ENCODE measurements at regions not wholly inside any gene's neighbourhood (a gene's known extent, or its start where the extent isn't known, plus 50 kb on each side); places are given as distances from the start of the nearest gene placed in this dataset.
"Not testable (repeated sequence)": the region's sequence is repeated elsewhere in the genome, so short reads cannot be mapped to it uniquely, and the experiment has no call there.

DNA sequence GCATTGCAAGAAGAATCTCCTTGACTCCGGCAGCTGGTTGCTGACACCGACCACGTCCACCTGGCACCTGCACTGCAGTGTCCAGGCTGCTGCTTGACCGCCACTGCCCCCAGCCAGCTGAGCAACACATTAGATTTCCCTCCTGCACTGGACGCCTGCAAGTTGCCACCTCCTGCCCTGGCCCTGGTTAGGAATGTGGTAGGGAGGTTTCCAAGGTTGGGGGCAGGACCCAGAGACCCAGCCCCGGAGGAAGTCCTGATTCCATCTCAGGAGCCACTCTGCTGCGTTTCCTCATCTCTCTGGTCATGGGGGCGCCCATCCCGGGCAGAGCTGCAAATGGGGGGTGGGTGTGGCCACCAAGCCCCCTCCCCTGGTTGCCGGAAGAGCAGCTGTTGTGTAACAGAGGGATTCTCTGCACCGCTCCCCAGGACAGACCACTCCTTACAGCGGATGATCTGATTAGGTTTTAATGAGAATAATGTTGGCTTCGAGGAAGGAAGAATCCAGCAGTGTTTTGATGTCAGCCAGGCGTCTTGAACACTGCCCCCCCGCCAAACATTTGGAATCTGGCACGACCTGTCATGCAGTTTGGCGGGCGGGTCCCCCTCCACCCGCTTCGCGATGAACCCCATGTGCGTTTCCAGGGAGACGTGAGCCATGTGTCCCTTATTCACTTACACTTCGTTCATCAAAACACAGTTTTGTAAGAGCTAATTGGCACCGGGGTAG lies 205.1 kb downstream of the NPIPB11 start:
- in situ Hi-C loops (cut with HindIII; ENCODE audit: low sequenced_read_pairs) = not testable (repeated sequence)
- DNase-seq (ENCODE audit: low spot score) = peak; percentile 15

DNA sequence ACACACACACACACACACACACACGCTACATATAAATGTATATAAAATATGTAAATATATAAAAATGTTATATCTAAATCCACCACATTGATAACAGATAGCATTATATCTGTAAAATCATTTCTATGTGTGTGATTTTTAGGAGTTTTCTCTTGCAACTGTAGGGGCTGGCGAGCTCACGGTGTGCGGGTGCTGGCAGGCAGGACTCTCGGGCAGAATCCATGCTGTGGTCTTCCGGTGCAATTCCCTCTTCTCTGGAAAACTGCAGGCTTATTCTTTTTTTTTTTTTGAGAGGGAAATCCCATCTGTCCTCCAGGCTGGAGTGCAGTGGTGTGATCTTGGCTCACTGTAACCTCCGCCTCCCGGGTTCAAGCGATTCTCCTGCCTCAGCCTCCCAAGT lies 205.8 kb downstream of the NPIPB11 start:
- DNase-seq (ENCODE audit: low spot score); in situ Hi-C loops (cut with HindIII; ENCODE audit: low sequenced_read_pairs): not testable (repeated sequence)

DNA sequence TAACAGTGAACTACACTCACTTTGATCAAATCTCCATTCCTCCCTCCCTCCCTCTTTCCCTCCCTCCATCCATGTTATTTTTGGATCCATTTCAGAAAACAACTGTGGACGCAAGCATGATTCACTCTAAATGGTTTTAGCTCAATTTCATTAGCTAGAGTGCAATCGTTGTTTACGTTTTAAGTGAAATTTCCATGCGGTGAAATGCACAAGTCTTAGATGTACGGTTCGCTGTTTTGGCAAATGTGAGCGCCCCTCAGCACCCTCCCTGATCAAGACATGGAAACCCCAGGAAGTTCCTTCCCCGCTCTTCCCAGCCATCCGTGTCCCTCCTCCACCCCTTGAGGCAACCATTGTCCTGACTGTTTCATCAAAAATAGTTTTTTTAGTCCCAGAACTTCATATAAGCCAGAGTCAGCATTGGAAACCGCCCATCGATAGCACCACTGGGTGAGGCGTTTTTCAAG lies 206.3 kb downstream of the NPIPB11 start:
- in situ Hi-C loops (cut with HindIII; ENCODE audit: low sequenced_read_pairs); DNase-seq (ENCODE audit: low spot score): not testable (repeated sequence)

DNA sequence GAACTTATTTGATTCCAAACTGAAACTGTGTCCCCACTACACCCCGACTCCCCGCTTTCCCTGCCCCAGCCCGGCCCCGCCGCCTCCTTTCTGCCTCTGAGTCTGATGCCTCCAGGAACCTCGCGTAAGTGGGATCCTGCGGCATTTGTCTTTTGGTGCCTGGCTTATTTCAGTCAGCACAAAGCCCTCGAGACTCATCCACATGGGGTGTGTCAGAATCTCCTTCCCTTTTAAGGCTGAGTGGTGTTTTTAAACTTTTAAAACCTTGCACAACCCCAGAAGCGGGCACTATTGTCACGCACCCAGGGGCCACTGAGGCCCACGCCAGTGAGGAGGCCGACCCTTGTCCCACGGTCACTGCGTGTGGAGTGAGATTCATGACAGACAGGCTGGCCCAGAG lies 206.9 kb downstream of the NPIPB11 start:
- in situ Hi-C loops (cut with HindIII; ENCODE audit: low sequenced_read_pairs); DNase-seq (ENCODE audit: low spot score): not testable (repeated sequence)

DNA sequence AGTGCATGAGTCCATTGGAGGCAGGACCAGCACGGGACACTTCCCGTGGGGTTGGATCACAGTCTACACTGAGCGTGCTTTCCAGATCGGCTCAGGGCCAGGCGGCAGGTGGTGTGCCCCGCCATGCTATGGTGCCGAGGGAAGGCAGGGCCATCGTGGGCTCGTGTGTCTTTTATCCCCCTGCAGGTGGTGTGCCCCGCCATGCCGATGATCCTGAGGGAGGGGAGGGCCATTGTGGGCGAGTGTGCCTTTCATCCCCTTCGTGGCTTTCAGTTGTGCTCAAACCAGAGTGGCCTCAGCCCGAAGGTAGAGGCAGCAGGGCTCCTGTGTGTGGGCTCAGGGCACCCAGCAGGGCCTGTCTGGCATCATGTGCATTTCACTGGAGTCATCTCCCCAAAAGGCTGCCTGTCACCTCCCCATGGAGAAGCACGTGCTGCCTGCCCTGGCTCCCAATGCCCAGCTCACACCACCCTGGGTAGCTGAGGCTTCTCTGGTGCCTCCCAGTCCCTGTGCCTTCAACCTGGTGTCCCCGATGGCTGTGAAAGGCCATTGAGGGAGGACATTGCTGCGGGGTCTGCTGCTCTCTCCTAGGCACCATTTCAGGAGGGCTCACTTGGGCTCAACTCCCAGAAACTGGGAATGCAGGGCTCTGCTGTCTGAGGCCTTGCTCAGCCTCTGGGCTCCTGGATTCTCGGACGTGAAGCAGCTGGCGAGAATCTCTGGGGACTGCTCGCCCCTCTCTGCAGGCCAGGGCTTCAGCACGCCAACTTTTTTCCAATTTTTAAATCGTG lies 207.6 kb downstream of the NPIPB11 start:
- no peak for DNase-seq (ENCODE audit: low spot score)
- in situ Hi-C loops (cut with HindIII; ENCODE audit: low sequenced_read_pairs) = no loop called here

- in situ Hi-C loops (cut with HindIII; ENCODE audit: low sequenced_read_pairs) = no loop called here
- no peak for DNase-seq (ENCODE audit: low spot score)
Observed at GRCh38 chr16:29198231-29198630, 208.3 kb downstream of the NPIPB11 start.

GRCh38 chr16:29197494-29198100 lies 208.9 kb downstream of the NPIPB11 start:
- in situ Hi-C loops (cut with HindIII; ENCODE audit: low sequenced_read_pairs); DNase-seq (ENCODE audit: low spot score): not testable (repeated sequence)

DNA sequence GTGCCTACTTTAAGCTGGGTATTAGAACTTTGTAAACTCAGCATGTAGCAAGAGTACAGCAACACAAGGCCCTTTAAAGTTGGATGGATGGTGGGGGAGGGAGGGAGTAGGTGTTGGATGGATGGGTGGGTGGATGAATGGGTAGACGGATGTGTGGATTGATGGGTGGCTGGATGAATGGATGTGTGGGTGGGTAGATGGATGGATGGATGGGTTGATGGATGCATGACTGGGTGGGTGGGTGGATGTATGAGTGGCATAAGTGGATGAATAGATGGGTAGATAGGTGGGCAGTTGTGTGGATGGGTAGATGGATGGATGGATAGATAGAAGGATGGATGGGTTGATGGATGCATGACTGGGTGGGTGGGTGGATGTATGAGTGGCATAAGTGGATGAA lies 209.8 kb downstream of the NPIPB11 start:
- in situ Hi-C loops (cut with HindIII; ENCODE audit: low sequenced_read_pairs); DNase-seq (ENCODE audit: low spot score): not testable (repeated sequence)

DNA sequence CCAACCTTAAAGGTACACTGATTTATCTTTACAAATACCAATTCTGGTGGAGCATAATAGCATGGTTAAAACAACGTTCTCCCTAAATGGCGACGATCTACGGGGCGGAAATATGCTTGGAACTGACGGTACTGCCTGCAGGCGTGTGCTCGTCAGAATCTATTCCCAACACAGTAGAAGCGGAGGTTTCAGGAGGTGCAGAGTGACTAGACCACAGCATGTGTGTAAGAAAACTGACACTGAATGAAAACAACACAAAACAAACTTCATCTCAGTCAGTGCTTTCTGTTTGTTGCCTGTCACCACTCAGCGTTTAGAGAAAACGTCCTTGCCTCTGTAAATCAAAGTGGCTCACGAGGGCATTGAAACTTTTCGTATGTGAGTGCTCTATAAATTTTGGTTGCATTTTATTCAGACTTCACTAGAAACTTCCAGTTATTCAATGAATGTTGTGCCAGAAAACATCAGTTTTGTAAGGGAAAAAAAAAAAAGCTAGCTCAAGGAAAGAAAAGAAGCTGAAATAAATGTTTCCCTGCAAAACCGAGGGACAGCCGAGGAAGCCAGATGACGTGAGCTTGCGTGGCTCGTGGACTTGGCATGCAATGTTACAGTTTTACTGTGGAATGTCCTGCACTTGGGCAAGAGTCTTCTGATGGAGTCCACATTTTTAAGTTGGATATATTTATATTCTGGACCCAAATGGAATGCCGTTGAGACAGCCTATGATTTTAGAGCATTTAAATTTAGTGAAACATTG lies 210.4 kb downstream of the LAT start:
- DNase-seq (ENCODE audit: low spot score); in situ Hi-C loops (cut with HindIII; ENCODE audit: low sequenced_read_pairs): not testable (repeated sequence)

- DNase-seq (ENCODE audit: low spot score); in situ Hi-C loops (cut with HindIII; ENCODE audit: low sequenced_read_pairs): not testable (repeated sequence)
Observed at GRCh38 chr16:29194185-29194844, 209.5 kb downstream of the LAT start.

DNA sequence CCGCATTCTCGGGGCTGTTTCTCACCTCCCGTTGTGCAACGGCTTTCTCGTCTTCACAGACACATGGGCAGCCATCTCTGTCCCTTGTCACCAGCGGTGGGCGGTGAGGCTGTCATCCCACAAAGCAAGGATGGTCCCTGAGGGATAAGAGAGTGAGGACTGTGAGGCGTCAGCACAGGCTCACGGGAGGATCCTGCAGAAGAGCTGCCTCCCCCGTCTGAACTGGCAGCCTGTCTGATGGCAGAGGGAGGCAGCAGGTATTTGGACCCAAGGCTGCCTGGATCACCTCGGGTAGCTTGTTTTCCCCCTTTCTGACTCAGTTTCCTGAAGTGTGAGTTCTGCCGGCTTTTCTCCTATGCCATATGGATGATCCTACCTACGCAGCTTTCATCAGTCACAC lies 208.8 kb downstream of the LAT start:
- DNase-seq (ENCODE audit: low spot score); in situ Hi-C loops (cut with HindIII; ENCODE audit: low sequenced_read_pairs): not testable (repeated sequence)

- DNase-seq (ENCODE audit: low spot score); in situ Hi-C loops (cut with HindIII; ENCODE audit: low sequenced_read_pairs): not testable (repeated sequence)
Observed at GRCh38 chr16:29193248-29193574, 208.4 kb downstream of the LAT start.

DNA sequence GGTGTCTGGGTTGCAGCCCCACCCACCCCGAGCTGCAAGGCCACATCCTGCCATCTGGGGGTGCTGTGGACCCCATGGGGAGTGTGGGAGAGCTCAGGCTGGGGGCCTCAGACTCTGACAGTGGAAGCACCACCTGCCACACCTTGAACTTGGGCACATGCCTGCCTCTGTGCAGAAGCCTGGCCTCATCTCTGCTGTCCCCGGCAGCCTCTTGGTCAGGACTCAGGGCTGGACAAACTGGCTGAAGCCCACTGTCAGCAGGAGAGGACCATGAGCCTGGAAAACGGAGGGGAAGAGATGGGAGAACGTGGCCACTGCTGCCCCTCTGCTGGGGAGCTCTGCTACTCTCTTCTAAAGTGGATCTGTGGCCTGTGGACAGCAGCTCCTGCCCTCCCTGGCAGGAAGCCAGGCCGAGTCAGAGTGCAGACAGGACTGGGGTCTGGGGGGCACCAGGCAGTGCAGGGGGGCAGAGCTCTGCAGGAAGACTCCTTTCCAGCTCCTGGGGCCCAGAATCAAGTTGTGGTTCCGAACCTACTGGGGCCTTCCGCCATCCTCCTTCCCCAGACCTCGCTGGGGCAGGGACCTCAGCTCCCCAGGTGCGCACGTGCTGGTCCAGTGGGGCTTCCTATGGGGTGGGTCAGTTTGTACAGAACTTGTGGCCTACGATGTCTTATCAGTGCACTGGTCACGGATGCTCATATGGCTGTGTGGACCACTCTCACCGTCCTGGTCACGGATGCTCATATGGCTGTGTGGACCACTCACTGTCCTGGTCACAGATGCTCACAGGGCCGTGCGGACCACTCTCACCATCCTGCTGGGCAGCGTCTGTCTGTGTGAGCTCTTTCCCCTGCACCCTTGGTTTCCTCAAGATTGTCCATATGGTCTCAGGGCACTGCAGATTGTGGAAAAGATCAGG lies 207.7 kb downstream of the LAT start:
- peak; percentile 15 for DNase-seq (ENCODE audit: low spot score)
- in situ Hi-C loops (cut with HindIII; ENCODE audit: low sequenced_read_pairs) = no loop called here

- in situ Hi-C loops (cut with HindIII; ENCODE audit: low sequenced_read_pairs); DNase-seq (ENCODE audit: low spot score): not testable (repeated sequence)
Observed at GRCh38 chr16:29191636-29192180, 206.9 kb downstream of the LAT start.

GRCh38 chr16:29190553-29191431 lies 205.9 kb downstream of the LAT start:
- not testable (repeated sequence) for DNase-seq (ENCODE audit: low spot score)

GRCh38 chr16:29188806-29189205 lies 204.0 kb downstream of the LAT start:
- DNase-seq (ENCODE audit: low spot score); in situ Hi-C loops (cut with HindIII; ENCODE audit: low sequenced_read_pairs): not testable (repeated sequence)

More at GRCh38 chr16:29190553-29191431, 205.9 kb downstream of the LAT start:
- in situ Hi-C loops (cut with HindIII; ENCODE audit: low sequenced_read_pairs) = not testable (repeated sequence)
